GM12878 (cell line): ENCODE measurements at regions not wholly inside any gene's neighbourhood (a gene's known extent, or its start where the extent isn't known, plus 50 kb on each side); places are given as distances from the start of the nearest gene placed in this dataset.

Source experiments
- ATAC-seq: fragments of 200-7000 bp; cut with Tn5 transposase; 3 replicates; pipeline ENCODE4 v1.9.1; 2020; ENCODE audit warnings: mild to moderate bottlenecking, moderate library complexity
- BruUV-seq: library from RNA; stranded (reverse); fragments of 400-500 nt; replicated peaks from 2 replicates; lab custom pipeline; 2021; lab: Mats Ljungman, UMichigan
- CTCF ChIA-PET: fragments of 300-600 bp; sonication (Branson Sonifier 250); formaldehyde crosslinking; extraction: SDS; loops from one replicate; lab custom pipeline; 2021; ENCODE audit warnings: inconsistent platforms; lab: Yijun Ruan, JAX
- POLR2A ChIA-PET: fragments of 350-600 bp; formaldehyde crosslinking; extraction: SDS; loops from one replicate; lab custom pipeline; 2021; ENCODE audit warnings: inconsistent platforms; lab: Charles Lee
- RAD21 ChIA-PET: fragments of 300-600 bp; sonication (Branson Sonifier 250); formaldehyde crosslinking; loops from one replicate; lab custom pipeline; 2023; ENCODE audit warnings: antibody characterized with exemption; ENCODE audit not compliant: unreplicated experiment; lab: Charles Lee
- SMC1A ChIA-PET: fragments of 300-600 bp; sonication (Branson Sonifier 250); formaldehyde crosslinking; loops from one replicate; lab custom pipeline; 2023; ENCODE audit not compliant: unreplicated experiment, uncharacterized antibody; lab: Charles Lee
- DNase-seq: peaks from one replicate; pipeline ENCODE4 v3.0.0-alpha.2; 2011; ENCODE audit warnings: low read depth, low spot score
- FAIRE-seq: peaks from 3 replicates; lab custom pipeline; 2011; peaks lifted over from hg19 to GRCh38; lab: Jason Lieb, UNC
- H2AFZ ChIP-seq: 2 replicates; pipeline ENCODE4 v1.6.0; 2011; ENCODE audit warnings: low read depth, low read length, control low read depth; ENCODE audit not compliant: control insufficient read depth
- H3K27ac ChIP-seq: 2 replicates; pipeline ENCODE4 v1.5.1; 2011; ENCODE audit warnings: control low read depth; ENCODE audit not compliant: control insufficient read depth, insufficient read depth
- H3K27me3 ChIP-seq, 2 experiments: replicated peaks in 1 of 2; 2 replicates each; pipeline versions ENCODE4 v1.6.0 to v1.6.1; 2011; ENCODE audit warnings: low read length in 1 of 2; ENCODE audit not compliant: control insufficient read depth in 2 of 2, insufficient read depth in 2 of 2
- H3K36me3 ChIP-seq, 2 experiments: 2 replicates each; pipeline ENCODE4 v1.5.1; 2011; ENCODE audit warnings: low read length in 1 of 2; ENCODE audit not compliant: control insufficient read depth in 2 of 2, insufficient read depth in 2 of 2
- H3K4me1 ChIP-seq: 2 replicates; pipeline ENCODE4 v1.6.1; 2011; ENCODE audit warnings: mild to moderate bottlenecking, low read length, moderate library complexity, mixed read lengths; ENCODE audit not compliant: control insufficient read depth, insufficient read depth
- H3K4me2 ChIP-seq: 2 replicates; pipeline ENCODE4 v1.6.0; 2011; ENCODE audit warnings: control low read depth; ENCODE audit not compliant: control insufficient read depth, insufficient read depth
- H3K4me3 ChIP-seq: fragments of 200-600 bp; sonication (generic); 2 replicates; pipeline ENCODE4 v1.5.1; 2016
- H3K79me2 ChIP-seq: 2 replicates; pipeline ENCODE4 v1.6.0; 2011; ENCODE audit warnings: low read length; ENCODE audit not compliant: control insufficient read depth, insufficient read depth
- H3K9ac ChIP-seq: 2 replicates; pipeline ENCODE4 v1.8.0; 2011; ENCODE audit warnings: low read length, control low read depth, mixed read lengths; ENCODE audit not compliant: control insufficient read depth, insufficient read depth
- H3K9me3 ChIP-seq: replicated peaks from 3 replicates; pipeline ENCODE4 v1.5.1; 2011; ENCODE audit warnings: mild to moderate bottlenecking, low read length; ENCODE audit not compliant: control insufficient read depth, insufficient read depth
- H4K20me1 ChIP-seq: 2 replicates; pipeline ENCODE4 v1.6.0; 2011; ENCODE audit not compliant: control insufficient read depth, insufficient read depth
- CBFB ChIP-seq: IDR thresholded peaks from 2 replicates; pipeline ENCODE4 v1.6.1; 2016; ENCODE audit warnings: antibody characterized with exemption, low read depth
- GABPA ChIP-seq: IDR thresholded peaks from 2 replicates; pipeline ENCODE4 v1.6.1; 2014; ENCODE audit warnings: antibody characterized with exemption, low read depth, mild to moderate bottlenecking, inconsistent platforms
- HDGF ChIP-seq: fragments of 450-650 bp; IDR thresholded peaks from 2 replicates; pipeline ENCODE4 v1.6.1; 2016; ENCODE audit warnings: antibody characterized with exemption
- NFXL1 ChIP-seq: fragments of 450-650 bp; IDR thresholded peaks from 2 replicates; pipeline ENCODE4 v1.6.1; 2017; ENCODE audit warnings: antibody characterized with exemption, mild to moderate bottlenecking, borderline replicate concordance
- NFYA ChIP-seq: IDR thresholded peaks from 2 replicates; pipeline ENCODE4 v1.6.1; 2011; ENCODE audit warnings: low read depth, mild to moderate bottlenecking, low read length, improper control_type of control experiment, borderline replicate concordance
- PAX8 ChIP-seq: fragments of 450-650 bp; IDR thresholded peaks from 2 replicates; pipeline ENCODE4 v1.6.1; 2017; ENCODE audit warnings: mild to moderate bottlenecking, moderate library complexity
- POLR2AphosphoS2 ChIP-seq: IDR thresholded peaks from 2 replicates; pipeline ENCODE4 v1.6.1; 2011; ENCODE audit warnings: low read depth, mild to moderate bottlenecking, low read length, improper control_type of control experiment, moderate library complexity
- SIX5 ChIP-seq: IDR thresholded peaks from 2 replicates; pipeline ENCODE4 v1.6.1; 2011; ENCODE audit warnings: mild to moderate bottlenecking, low read depth, low read length, moderate library complexity; ENCODE audit not compliant: severe bottlenecking
- SMAD5 ChIP-seq: IDR thresholded peaks from 2 replicates; pipeline ENCODE4 v1.6.1; 2016; ENCODE audit warnings: antibody characterized with exemption, low read depth
- SREBF2 ChIP-seq: IDR thresholded peaks from 2 replicates; pipeline ENCODE4 v1.6.1; 2012; ENCODE audit warnings: mild to moderate bottlenecking, low read length
- TBL1XR1 ChIP-seq: IDR thresholded peaks from 2 replicates; pipeline ENCODE4 v1.6.1; 2012; ENCODE audit warnings: low read depth, low read length, improper control_type of control experiment
- TCF7 ChIP-seq: IDR thresholded peaks from 2 replicates; pipeline ENCODE4 v1.6.1; 2014; ENCODE audit warnings: antibody characterized with exemption, borderline replicate concordance
- YY1 ChIP-seq: IDR thresholded peaks from 2 replicates; pipeline ENCODE4 v1.6.1; 2011; ENCODE audit warnings: low read depth, mild to moderate bottlenecking, low read length
- ZNF274 ChIP-seq: IDR thresholded peaks from one replicate; pipeline ENCODE4 v1.8.0; 2011; ENCODE audit not compliant: insufficient read length, insufficient read depth
- WGBS: methylation state at CpG from one replicate; pipeline ENCODE4 v1.1.6; 2016; ENCODE audit warnings: low lambda C conversion rate; ENCODE audit not compliant: insufficient replicate concordance, insufficient coverage; ENCODE audit errors: missing lambda C conversion rate; 5-methylcytosine and 5-hydroxymethylcytosine counted together
- in situ Hi-C: fragments of 300-500 bp; cut with MboI; formaldehyde crosslinking; loops from 9 replicates; pipeline ENCODE4 v1.14.3; 2018; ENCODE audit warnings: mixed read lengths
- intact Hi-C: fragments of 100-400 bp; cut with micrococcal nuclease; formaldehyde crosslinking; loops from one replicate; pipeline ENCODE4 v1.14.2; 2022; ENCODE audit not compliant: unreplicated experiment
- TF ChIP-seq, protein P1 (sequence below): IDR thresholded peaks from 2 replicates; pipeline ENCODE4 v1.6.1; 2011; ENCODE audit warnings: low read depth, low read length, improper control_type of control experiment, borderline replicate concordance
- TF ChIP-seq, protein P2 (sequence below): IDR thresholded peaks from 2 replicates; pipeline ENCODE4 v1.6.1; 2011; ENCODE audit warnings: low read depth, mild to moderate bottlenecking, low read length, moderate library complexity, borderline replicate concordance; ENCODE audit errors: extremely low read depth
- TF ChIP-seq, protein P3 (sequence below): IDR thresholded peaks from 2 replicates; pipeline ENCODE4 v1.6.1; 2012; ENCODE audit warnings: low read depth, low read length, improper control_type of control experiment

DNA sequence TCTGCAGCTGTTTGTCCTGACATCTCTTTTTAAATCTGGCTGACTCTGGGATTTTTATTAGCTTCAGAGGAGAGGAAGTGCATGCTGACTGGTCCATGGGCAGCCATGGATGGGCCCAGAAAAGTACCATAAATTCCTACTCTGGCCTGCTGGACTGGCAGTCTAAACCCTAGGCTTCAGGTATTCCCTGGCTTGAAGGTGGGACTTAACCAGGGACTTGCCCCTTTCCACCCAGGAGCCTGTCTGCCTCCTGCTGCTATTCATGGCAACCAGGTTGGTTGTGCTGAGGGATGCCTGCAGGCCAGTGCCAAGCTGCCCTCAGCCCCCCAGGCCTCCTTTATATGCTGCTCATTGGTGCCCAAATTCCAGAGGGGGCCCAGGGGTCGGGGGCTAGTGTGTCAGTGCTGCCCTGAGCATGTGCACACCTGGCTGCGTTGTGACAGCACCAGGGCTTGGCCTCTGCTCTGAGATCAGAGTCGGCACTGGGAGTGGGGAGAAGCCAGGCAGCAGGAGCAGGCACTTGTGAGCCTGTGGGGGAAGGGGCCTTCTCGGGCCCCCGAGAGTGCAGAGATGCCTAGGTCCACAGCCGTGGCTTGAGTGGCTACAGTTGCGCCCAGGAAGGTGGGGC lies 195.7 kb upstream of the TFPI start:
- DNase-seq = no peak
- H3K4me2 ChIP-seq = no peak overlapping the region
- H3K4me3 ChIP-seq = no peak overlapping the region
- POLR2A ChIA-PET = no interaction called here
- BruUV-seq = no TSS peak
- CTCF ChIA-PET = no interaction called here
- RAD21 ChIA-PET = no interaction called here
- no peaks in the 10 kb centered on the region for H3K9me3 ChIP-seq
- no peak for FAIRE-seq
- H3K36me3 ChIP-seq = no peaks in the 10 kb centered on the region
- intact Hi-C loops = no loop called here
- TF ChIP-seq SMAD5 (no peak), TBL1XR1 (no peak), NFYA (no peak), CBFB (no peak), TCF7 (no peak)
- TF ChIP-seq, all 136 proteins: peak for 0
- no peaks in the 10 kb centered on the region for H4K20me1 ChIP-seq
- no peaks in the 10 kb centered on the region for H3K4me1 ChIP-seq
- in situ Hi-C loops = no loop called here
- ATAC-seq = no peak
- 10% methylated on average over 7 of the region's 7 CpGs for WGBS
- no peak overlapping the region for H3K27ac ChIP-seq
- SMC1A ChIA-PET = no interaction called here
- H3K27me3 ChIP-seq = no peaks in the 10 kb centered on the region
- H3K9ac ChIP-seq = no peak overlapping the region
- no peak overlapping the region for H2AFZ ChIP-seq
- H3K79me2 ChIP-seq = no peaks in the 10 kb centered on the region

DNA sequence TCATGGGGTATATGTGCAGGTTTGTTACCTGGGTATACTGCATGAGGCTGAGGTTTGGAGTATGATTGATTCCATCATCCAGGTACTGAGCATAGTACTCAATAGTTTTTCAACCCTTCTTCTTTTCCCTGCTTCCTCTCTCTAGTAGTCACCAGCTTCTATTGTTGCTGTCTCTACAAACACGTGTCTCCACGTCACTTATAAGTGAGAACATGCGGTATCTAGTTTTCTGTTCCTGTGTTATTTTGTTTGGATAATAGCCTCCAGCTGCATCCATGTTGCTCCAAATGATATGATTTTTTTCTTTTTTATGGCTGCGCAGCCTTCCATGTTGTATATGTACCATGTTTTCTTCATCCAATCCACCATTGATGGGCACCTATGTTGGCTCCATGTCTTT lies 214.8 kb upstream of the TFPI start:
- DNase-seq (no peak), ATAC-seq (no peak), FAIRE-seq (no peak)
- CTCF ChIA-PET = no interaction called here
- Histone ChIP-seq H4K20me1 (no peaks in the 10 kb centered on the region), H3K9ac (no peak overlapping the region), H3K9me3 (no peaks in the 10 kb centered on the region), H3K4me1 (no peaks in the 10 kb centered on the region), H2AFZ (no peak overlapping the region), H3K36me3 (no peaks in the 10 kb centered on the region), H3K27me3 (no peaks in the 10 kb centered on the region), H3K27ac (no peak overlapping the region), H3K4me2 (no peak overlapping the region), H3K79me2 (no peaks in the 10 kb centered on the region), H3K4me3 (no peak overlapping the region)
- in situ Hi-C loops (no loop called here), intact Hi-C loops (no loop called here)
- POLR2A ChIA-PET = no interaction called here
- SMC1A ChIA-PET = interaction anchor here (1.0 kb wide), 1 partner anchor 9 kb away, joined by 4 read pairs; no protein-coding TSS in a partner anchor
- no TSS peak for BruUV-seq
- RAD21 ChIA-PET = no interaction called here
- WGBS = 46% methylated on average over 4 of the region's 4 CpGs
- TF ChIP-seq, protein P1, sequence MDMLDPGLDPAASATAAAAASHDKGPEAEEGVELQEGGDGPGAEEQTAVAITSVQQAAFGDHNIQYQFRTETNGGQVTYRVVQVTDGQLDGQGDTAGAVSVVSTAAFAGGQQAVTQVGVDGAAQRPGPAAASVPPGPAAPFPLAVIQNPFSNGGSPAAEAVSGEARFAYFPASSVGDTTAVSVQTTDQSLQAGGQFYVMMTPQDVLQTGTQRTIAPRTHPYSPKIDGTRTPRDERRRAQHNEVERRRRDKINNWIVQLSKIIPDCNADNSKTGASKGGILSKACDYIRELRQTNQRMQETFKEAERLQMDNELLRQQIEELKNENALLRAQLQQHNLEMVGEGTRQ = no peak
- no peak for TF ChIP-seq SIX5
- no peak for TF ChIP-seq ZNF274
- TF ChIP-seq PAX8 = no peak
- no peak for TF ChIP-seq GABPA
- no peak for TF ChIP-seq YY1
- TF ChIP-seq POLR2AphosphoS2 = no peak
- TF ChIP-seq, protein P2, sequence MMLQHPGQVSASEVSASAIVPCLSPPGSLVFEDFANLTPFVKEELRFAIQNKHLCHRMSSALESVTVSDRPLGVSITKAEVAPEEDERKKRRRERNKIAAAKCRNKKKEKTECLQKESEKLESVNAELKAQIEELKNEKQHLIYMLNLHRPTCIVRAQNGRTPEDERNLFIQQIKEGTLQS = no peak
- TF ChIP-seq HDGF = no peak
- no peak for TF ChIP-seq SREBF2
- TF ChIP-seq, protein P3, sequence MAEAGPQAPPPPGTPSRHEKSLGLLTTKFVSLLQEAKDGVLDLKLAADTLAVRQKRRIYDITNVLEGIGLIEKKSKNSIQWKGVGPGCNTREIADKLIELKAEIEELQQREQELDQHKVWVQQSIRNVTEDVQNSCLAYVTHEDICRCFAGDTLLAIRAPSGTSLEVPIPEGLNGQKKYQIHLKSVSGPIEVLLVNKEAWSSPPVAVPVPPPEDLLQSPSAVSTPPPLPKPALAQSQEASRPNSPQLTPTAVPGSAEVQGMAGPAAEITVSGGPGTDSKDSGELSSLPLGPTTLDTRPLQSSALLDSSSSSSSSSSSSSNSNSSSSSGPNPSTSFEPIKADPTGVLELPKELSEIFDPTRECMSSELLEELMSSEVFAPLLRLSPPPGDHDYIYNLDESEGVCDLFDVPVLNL = no peak
- no peak for TF ChIP-seq NFXL1
